HEK293 (cell line): ENCODE measurements at regions not wholly inside any gene's neighbourhood (a gene's known extent, or its start where the extent isn't known, plus 50 kb on each side); places are given as distances from the start of the nearest gene placed in this dataset.

ENCODE experiments used
- CTCF ChIA-PET: fragments of 350-600 bp; formaldehyde crosslinking; extraction: SDS; loops from one replicate; lab custom pipeline; 2021; ENCODE audit warnings: antibody characterized with exemption; lab: Yijun Ruan, JAX
- POLR2A ChIA-PET: fragments of 300-600 bp; formaldehyde crosslinking; extraction: SDS; loops from one replicate; lab custom pipeline; 2020; ENCODE audit warnings: antibody characterized with exemption, inconsistent platforms; lab: Yijun Ruan, JAX
- H3K27ac ChIP-seq: fragments of 200-500 bp; sonication (Bioruptor generic); 2 replicates; pipeline ENCODE4 v1.5.1; 2014; ENCODE audit warnings: low read depth, low read length, control low read depth, inconsistent platforms; ENCODE audit errors: extremely low read depth
- H3K36me3 ChIP-seq, 2 experiments: fragments of 200-500 bp in 1 of 2; sonication (Bioruptor generic) in 1 of 2; 1 replicate in 1 of 2; 2 replicates in 1 of 2; pipeline ENCODE4 v1.5.1; 2014 to 2017; ENCODE audit warnings: inconsistent platforms in 2 of 2, low read length in 2 of 2; ENCODE audit not compliant: control insufficient read depth in 2 of 2, insufficient read depth in 1 of 2
- H3K4me1 ChIP-seq: fragments of 200-500 bp; sonication (Bioruptor generic); 2 replicates; pipeline ENCODE4 v1.5.1; 2014; ENCODE audit warnings: mild to moderate bottlenecking, low read length, inconsistent platforms; ENCODE audit not compliant: control insufficient read depth, insufficient read depth
- H3K4me3 ChIP-seq: 2 replicates; pipeline ENCODE4 v1.5.1; 2011; ENCODE audit warnings: low read depth, mild to moderate bottlenecking, control low read depth, low read length, moderate library complexity
- H3K9me3 ChIP-seq: fragments of 200-500 bp; sonication (Bioruptor generic); 2 replicates; pipeline ENCODE4 v1.5.1; 2014; ENCODE audit warnings: low read depth, low read length, inconsistent platforms; ENCODE audit not compliant: control insufficient read depth, insufficient read depth
- ZFP3 ChIP-seq: fragments of 450-650 bp; formaldehyde crosslinking; IDR thresholded peaks from 2 replicates; pipeline ENCODE4 v1.5.1; 2016; ENCODE audit warnings: low read depth, missing biosample characterization, missing genetic modification characterization
- ZNF239 ChIP-seq: fragments of 450-650 bp; formaldehyde crosslinking; IDR thresholded peaks from 2 replicates; pipeline ENCODE4 v1.5.1; 2016; ENCODE audit warnings: missing biosample characterization, missing genetic modification characterization
- ZNF514 ChIP-seq: fragments of 450-650 bp; formaldehyde crosslinking; IDR thresholded peaks from 2 replicates; pipeline ENCODE4 v1.5.1; 2016; ENCODE audit warnings: missing biosample characterization, missing genetic modification characterization
- ZNF529 ChIP-seq: fragments of 450-650 bp; formaldehyde crosslinking; IDR thresholded peaks from 2 replicates; pipeline ENCODE4 v1.5.1; 2017; ENCODE audit warnings: missing genetic modification characterization, missing biosample characterization; ENCODE audit not compliant: insufficient replicate concordance
- ZNF654 ChIP-seq: fragments of 450-650 bp; formaldehyde crosslinking; IDR thresholded peaks from 2 replicates; pipeline ENCODE4 v1.5.1; 2016; ENCODE audit warnings: low read depth, missing biosample characterization, missing genetic modification characterization
- ZNF677 ChIP-seq: fragments of 450-650 bp; IDR thresholded peaks from 2 replicates; pipeline ENCODE4 v1.5.0; 2018; ENCODE audit warnings: missing biosample characterization, mild to moderate bottlenecking, missing genetic modification characterization, moderate library complexity
- ZSCAN30 ChIP-seq: fragments of 450-650 bp; IDR thresholded peaks from 2 replicates; pipeline ENCODE4 v1.5.1; 2018; ENCODE audit warnings: missing biosample characterization, mild to moderate bottlenecking, missing genetic modification characterization, moderate library complexity
- TF ChIP-seq, protein P1 (sequence below): fragments of 450-650 bp; formaldehyde crosslinking; IDR thresholded peaks from 2 replicates; pipeline ENCODE4 v1.5.1; 2017; ENCODE audit warnings: missing biosample characterization, mild to moderate bottlenecking, missing genetic modification characterization, moderate library complexity
- TF ChIP-seq, protein P2 (sequence below): fragments of 450-650 bp; formaldehyde crosslinking; IDR thresholded peaks from 2 replicates; pipeline ENCODE4 v1.5.1; 2016; ENCODE audit warnings: missing biosample characterization, missing genetic modification characterization
- TF ChIP-seq, protein P3 (sequence below): IDR thresholded peaks from 2 replicates; pipeline ENCODE4 v1.6.1; 2011; ENCODE audit warnings: mild to moderate bottlenecking, low read depth, low read length, borderline replicate concordance
- TF ChIP-seq, protein P4 (sequence below): fragments of 450-650 bp; formaldehyde crosslinking; IDR thresholded peaks from 2 replicates; pipeline ENCODE4 v1.5.1; 2017; ENCODE audit warnings: missing biosample characterization, missing genetic modification characterization
- TF ChIP-seq, protein P5 (sequence below): fragments of 450-650 bp; formaldehyde crosslinking; IDR thresholded peaks from 2 replicates; pipeline ENCODE4 v1.5.1; 2016; ENCODE audit warnings: missing biosample characterization, missing genetic modification characterization
- TF ChIP-seq, protein P6 (sequence below): fragments of 450-650 bp; formaldehyde crosslinking; IDR thresholded peaks from 2 replicates; pipeline ENCODE4 v1.5.1; 2016; ENCODE audit warnings: missing biosample characterization, missing genetic modification characterization
- TF ChIP-seq, protein P7 (sequence below): fragments of 450-650 bp; formaldehyde crosslinking; IDR thresholded peaks from 2 replicates; pipeline ENCODE4 v1.5.1; 2016; ENCODE audit warnings: missing biosample characterization, missing genetic modification characterization
- TF ChIP-seq, protein P8 (sequence below): fragments of 450-650 bp; formaldehyde crosslinking; IDR thresholded peaks from 2 replicates; pipeline ENCODE4 v1.5.1; 2016; ENCODE audit warnings: missing biosample characterization, missing genetic modification characterization, borderline replicate concordance

DNA sequence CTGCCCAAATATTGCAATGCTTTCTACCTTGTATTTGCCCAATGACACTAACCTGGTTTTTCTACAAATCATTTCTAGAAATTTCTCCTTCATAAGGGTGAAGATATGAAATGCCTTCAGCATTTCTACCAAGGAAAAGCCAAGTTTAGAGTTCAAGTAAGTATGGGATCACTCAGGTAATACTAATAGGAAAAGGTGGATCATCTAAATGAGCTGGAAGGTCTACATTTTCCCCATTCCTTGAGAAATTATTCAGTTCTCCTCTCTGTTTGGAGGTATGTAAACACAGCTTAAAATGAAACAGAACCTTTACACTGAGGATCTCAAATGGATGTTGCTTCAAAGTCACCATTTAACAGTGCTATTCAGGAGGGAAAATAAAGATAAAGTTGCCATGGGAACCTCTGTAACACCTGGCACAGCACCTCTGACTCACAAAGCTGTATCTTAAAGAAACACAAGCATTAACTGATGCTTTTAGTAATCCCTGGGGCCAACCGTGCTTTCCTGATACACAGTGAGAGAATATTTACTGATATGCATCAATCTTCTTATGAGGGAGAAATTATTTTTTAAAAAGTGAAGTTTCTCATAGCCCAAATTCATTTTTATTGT is 161.3 kb downstream of the DRD1 start (continued):
- TF ChIP-seq, protein P1, sequence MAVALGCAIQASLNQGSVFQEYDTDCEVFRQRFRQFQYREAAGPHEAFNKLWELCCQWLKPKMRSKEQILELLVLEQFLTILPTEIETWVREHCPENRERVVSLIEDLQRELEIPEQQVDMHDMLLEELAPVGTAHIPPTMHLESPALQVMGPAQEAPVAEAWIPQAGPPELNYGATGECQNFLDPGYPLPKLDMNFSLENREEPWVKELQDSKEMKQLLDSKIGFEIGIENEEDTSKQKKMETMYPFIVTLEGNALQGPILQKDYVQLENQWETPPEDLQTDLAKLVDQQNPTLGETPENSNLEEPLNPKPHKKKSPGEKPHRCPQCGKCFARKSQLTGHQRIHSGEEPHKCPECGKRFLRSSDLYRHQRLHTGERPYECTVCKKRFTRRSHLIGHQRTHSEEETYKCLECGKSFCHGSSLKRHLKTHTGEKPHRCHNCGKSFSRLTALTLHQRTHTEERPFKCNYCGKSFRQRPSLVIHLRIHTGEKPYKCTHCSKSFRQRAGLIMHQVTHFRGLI (tag by site-specific recombination), result no peak
- TF ChIP-seq, protein P2, sequence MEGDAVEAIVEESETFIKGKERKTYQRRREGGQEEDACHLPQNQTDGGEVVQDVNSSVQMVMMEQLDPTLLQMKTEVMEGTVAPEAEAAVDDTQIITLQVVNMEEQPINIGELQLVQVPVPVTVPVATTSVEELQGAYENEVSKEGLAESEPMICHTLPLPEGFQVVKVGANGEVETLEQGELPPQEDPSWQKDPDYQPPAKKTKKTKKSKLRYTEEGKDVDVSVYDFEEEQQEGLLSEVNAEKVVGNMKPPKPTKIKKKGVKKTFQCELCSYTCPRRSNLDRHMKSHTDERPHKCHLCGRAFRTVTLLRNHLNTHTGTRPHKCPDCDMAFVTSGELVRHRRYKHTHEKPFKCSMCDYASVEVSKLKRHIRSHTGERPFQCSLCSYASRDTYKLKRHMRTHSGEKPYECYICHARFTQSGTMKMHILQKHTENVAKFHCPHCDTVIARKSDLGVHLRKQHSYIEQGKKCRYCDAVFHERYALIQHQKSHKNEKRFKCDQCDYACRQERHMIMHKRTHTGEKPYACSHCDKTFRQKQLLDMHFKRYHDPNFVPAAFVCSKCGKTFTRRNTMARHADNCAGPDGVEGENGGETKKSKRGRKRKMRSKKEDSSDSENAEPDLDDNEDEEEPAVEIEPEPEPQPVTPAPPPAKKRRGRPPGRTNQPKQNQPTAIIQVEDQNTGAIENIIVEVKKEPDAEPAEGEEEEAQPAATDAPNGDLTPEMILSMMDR (tag by site-specific recombination), result no peak
- TF ChIP-seq, protein P3, sequence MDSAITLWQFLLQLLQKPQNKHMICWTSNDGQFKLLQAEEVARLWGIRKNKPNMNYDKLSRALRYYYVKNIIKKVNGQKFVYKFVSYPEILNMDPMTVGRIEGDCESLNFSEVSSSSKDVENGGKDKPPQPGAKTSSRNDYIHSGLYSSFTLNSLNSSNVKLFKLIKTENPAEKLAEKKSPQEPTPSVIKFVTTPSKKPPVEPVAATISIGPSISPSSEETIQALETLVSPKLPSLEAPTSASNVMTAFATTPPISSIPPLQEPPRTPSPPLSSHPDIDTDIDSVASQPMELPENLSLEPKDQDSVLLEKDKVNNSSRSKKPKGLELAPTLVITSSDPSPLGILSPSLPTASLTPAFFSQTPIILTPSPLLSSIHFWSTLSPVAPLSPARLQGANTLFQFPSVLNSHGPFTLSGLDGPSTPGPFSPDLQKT, result no peak
- TF ChIP-seq, protein P4, sequence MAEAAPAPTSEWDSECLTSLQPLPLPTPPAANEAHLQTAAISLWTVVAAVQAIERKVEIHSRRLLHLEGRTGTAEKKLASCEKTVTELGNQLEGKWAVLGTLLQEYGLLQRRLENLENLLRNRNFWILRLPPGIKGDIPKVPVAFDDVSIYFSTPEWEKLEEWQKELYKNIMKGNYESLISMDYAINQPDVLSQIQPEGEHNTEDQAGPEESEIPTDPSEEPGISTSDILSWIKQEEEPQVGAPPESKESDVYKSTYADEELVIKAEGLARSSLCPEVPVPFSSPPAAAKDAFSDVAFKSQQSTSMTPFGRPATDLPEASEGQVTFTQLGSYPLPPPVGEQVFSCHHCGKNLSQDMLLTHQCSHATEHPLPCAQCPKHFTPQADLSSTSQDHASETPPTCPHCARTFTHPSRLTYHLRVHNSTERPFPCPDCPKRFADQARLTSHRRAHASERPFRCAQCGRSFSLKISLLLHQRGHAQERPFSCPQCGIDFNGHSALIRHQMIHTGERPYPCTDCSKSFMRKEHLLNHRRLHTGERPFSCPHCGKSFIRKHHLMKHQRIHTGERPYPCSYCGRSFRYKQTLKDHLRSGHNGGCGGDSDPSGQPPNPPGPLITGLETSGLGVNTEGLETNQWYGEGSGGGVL (tag by site-specific recombination), result no peak
- TF ChIP-seq, all 188 proteins: peak for 0

DNA sequence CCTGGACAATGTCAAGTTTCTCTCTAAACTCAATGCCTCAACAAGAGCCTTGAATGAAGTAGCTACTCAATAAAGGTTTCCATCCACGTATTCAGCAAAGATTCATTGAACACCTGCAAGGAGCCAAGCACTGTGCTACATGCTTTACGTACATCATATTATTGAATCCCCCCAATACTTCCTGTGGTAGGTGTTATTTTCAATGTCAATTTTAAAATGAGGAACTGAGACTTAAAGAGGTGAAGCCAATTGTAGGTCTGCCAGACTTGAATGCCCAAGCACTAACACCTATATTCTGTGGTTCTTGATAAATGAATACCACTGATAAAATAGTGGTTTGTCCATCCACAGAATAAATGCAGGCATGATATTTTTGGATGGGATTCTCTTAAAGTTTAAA is 162.3 kb downstream of the DRD1 start:
- ChIA-PET POLR2A (no interaction called here), CTCF (no interaction called here)
- no peak overlapping the region for H3K4me3 ChIP-seq
- TF ChIP-seq ZNF514 (tag by site-specific recombination) (no peak), ZFP3 (tag by site-specific recombination) (no peak), ZNF239 (tag by site-specific recombination) (no peak), ZNF654 (no peak), ZSCAN30 (tag by site-specific recombination) (no peak)
- TF ChIP-seq, protein P5, sequence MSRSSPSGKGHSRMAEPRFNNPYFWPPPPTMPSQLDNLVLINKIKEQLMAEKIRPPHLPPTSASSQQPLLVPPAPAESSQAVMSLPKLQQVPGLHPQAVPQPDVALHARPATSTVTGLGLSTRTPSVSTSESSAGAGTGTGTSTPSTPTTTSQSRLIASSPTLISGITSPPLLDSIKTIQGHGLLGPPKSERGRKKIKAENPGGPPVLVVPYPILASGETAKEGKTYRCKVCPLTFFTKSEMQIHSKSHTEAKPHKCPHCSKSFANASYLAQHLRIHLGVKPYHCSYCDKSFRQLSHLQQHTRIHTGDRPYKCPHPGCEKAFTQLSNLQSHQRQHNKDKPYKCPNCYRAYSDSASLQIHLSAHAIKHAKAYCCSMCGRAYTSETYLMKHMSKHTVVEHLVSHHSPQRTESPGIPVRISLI (tag by site-specific recombination), result no peak
- TF ChIP-seq, protein P6, sequence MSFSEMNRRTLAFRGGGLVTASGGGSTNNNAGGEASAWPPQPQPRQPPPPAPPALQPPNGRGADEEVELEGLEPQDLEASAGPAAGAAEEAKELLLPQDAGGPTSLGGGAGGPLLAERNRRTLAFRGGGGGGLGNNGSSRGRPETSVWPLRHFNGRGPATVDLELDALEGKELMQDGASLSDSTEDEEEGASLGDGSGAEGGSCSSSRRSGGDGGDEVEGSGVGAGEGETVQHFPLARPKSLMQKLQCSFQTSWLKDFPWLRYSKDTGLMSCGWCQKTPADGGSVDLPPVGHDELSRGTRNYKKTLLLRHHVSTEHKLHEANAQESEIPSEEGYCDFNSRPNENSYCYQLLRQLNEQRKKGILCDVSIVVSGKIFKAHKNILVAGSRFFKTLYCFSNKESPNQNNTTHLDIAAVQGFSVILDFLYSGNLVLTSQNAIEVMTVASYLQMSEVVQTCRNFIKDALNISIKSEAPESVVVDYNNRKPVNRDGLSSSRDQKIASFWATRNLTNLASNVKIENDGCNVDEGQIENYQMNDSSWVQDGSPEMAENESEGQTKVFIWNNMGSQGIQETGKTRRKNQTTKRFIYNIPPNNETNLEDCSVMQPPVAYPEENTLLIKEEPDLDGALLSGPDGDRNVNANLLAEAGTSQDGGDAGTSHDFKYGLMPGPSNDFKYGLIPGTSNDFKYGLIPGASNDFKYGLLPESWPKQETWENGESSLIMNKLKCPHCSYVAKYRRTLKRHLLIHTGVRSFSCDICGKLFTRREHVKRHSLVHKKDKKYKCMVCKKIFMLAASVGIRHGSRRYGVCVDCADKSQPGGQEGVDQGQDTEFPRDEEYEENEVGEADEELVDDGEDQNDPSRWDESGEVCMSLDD (tag by site-specific recombination), result no peak
- no peaks in the 10 kb centered on the region for H3K36me3 ChIP-seq
- H3K4me1 ChIP-seq, result peaks cover 3% of the 10 kb centered on the region
- no peak overlapping the region for H3K27ac ChIP-seq
- H3K9me3 ChIP-seq, result no peaks in the 10 kb centered on the region

DNA sequence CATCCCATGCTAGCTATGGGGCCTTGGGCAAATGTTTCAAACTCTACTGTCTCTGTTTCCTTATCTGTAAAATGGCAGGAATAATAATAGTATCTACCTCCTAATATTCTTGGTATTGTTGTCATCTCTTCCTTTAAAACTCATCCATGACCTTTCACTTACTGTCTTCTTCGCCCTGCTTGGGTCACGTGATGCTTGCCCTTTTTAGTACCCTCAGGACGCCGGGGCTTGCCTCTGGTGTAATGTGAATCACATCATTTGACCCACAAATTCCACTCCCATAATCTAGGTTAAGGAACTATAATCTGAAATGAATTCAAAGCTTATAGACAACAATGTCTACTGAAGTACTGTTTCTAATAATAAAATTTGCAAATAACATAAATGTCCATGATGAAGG is 162.7 kb downstream of the DRD1 start:
- TF ChIP-seq, protein P7, sequence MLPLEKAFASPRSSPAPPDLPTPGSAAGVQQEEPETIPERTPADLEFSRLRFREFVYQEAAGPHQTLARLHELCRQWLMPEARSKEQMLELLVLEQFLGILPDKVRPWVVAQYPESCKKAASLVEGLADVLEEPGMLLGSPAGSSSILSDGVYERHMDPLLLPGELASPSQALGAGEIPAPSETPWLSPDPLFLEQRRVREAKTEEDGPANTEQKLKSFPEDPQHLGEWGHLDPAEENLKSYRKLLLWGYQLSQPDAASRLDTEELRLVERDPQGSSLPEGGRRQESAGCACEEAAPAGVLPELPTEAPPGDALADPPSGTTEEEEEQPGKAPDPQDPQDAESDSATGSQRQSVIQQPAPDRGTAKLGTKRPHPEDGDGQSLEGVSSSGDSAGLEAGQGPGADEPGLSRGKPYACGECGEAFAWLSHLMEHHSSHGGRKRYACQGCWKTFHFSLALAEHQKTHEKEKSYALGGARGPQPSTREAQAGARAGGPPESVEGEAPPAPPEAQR (tag by site-specific recombination), result no peak
- TF ChIP-seq, protein P8, sequence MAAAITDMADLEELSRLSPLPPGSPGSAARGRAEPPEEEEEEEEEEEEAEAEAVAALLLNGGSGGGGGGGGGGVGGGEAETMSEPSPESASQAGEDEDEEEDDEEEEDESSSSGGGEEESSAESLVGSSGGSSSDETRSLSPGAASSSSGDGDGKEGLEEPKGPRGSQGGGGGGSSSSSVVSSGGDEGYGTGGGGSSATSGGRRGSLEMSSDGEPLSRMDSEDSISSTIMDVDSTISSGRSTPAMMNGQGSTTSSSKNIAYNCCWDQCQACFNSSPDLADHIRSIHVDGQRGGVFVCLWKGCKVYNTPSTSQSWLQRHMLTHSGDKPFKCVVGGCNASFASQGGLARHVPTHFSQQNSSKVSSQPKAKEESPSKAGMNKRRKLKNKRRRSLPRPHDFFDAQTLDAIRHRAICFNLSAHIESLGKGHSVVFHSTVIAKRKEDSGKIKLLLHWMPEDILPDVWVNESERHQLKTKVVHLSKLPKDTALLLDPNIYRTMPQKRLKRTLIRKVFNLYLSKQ (tag by site-specific recombination), result no peak
- TF ChIP-seq ZNF529 (tag by site-specific recombination) (no peak), ZNF677 (tag by site-specific recombination) (no peak)
- H3K36me3 ChIP-seq, result no peaks in the 10 kb centered on the region
- H3K27ac ChIP-seq, result no peak overlapping the region
- peaks cover 3% of the 10 kb centered on the region for H3K4me1 ChIP-seq
- ChIA-PET POLR2A (no interaction called here), CTCF (interaction anchor here (1.1 kb wide), 1 partner anchor 163 kb away, joined by 3 read pairs; the partner anchor contains the start of gene DRD1)
- H3K9me3 ChIP-seq, result no peaks in the 10 kb centered on the region
- no peak overlapping the region for H3K4me3 ChIP-seq
